ENCODE measurements at regions not wholly inside any gene's neighbourhood (a gene's known extent, or its start where the extent isn't known, plus 50 kb on each side); places are given as distances from the start of the nearest gene placed in this dataset.

DNA sequence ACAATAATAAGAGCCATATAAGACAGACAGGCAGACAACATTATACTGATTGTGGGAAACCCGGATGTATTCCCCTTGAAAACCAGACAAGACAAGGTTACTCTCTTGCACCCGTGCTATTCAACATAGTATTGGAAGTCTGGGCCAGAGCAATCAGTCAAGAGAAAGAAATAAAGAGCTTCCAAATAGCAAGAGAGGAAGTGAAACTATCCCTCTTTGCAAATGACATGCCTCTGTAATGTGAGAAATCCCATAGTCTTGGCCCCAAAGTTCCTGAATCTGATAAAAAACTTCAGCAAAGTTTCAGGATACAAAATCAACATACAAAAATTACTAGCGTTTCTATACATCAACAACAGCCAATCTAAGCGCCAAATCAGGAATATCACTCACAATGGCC is 102.1 kb downstream of the DCAF12L2 start:
- ATAC-seq = no peak
- no peaks in the 10 kb centered on the region for H3K4me1 ChIP-seq
- H3K27me3 ChIP-seq = no peaks in the 10 kb centered on the region
- 61 to 78% methylated on average over 4 of the region's 4 CpGs for WGBS, 2 donors (ENCODE audit: low coverage in 1 of 2)
- H3K27ac ChIP-seq = no peak overlapping the region
- H3K9me3 ChIP-seq = no peaks in the 10 kb centered on the region
- TF ChIP-seq CTCF (IDR thresholded peaks at IDR 0.05) (no peak), EP300 (IDR thresholded peaks at IDR 0.05) (no peak), POLR2AphosphoS5 (IDR thresholded peaks at IDR 0.05) (no peak), POLR2A (IDR thresholded peaks at IDR 0.05) (no peak)
- no peak overlapping the region for H3K4me3 ChIP-seq
- no peaks in the 10 kb centered on the region for H3K36me3 ChIP-seq

- no peaks in the 10 kb centered on the region for H3K27me3 ChIP-seq
- no peak overlapping the region for H3K27ac ChIP-seq
- no CpG with 5 or more reads among the region's 9 CpGs for WGBS, 2 donors (ENCODE audit: low coverage in 1 of 2)
- no peak for ATAC-seq
- H3K36me3 ChIP-seq = no peaks in the 10 kb centered on the region
- TF ChIP-seq POLR2A (IDR thresholded peaks at IDR 0.05) (no peak), EP300 (IDR thresholded peaks at IDR 0.05) (no peak), POLR2AphosphoS5 (IDR thresholded peaks at IDR 0.05) (no peak), CTCF (IDR thresholded peaks at IDR 0.05) (no peak)
- H3K4me1 ChIP-seq = no peaks in the 10 kb centered on the region
- H3K4me3 ChIP-seq = no peak overlapping the region
- H3K9me3 ChIP-seq = no peaks in the 10 kb centered on the region
These were observed 101.1 kb downstream of the DCAF12L2 start for GRCh38 chrX:126064901-126065541.

DNA sequence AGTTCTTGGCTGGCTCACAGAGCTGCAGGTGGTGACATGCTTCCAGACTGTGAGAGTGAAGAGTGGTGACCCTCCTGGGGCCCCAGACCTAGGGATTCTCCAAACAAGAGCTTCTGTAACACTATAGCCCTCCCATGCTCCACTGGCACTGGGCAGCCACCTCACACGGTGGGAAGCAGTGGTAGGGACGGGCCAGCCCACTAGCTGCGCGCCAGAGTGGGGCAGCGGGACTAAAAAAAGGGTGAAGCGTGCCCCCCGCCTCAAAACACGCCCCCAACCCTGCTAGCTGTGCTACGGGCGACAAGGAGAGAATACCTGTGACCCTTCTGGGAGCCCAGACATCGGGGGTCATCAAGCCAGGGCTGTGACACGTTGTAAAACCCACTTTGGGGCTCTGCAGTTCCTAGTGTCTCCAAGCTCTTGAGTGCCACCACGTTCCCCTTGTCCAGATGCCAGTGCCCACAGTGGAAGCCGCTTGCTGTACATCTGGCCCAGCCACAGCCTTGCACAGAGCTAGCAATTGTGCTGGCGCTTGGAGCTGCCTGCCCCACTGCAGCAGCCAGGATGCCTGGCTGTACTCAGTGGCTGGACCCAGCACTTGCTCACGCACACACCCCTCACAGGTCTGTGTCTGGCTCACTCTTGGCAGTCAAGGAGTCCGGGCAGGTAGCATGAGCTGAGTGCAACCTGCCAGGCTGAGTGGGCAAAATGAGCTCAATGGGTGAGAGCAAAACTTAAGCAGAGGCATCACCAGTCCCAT is 100.0 kb downstream of the DCAF12L2 start:
- WGBS, 2 donors (ENCODE audit: low coverage in 1 of 2) = no CpG with 5 or more reads among the region's 17 CpGs
- H3K9me3 ChIP-seq = no peaks in the 10 kb centered on the region

More for the DNA sequence above, 100.0 kb downstream of the DCAF12L2 start:
- no peak for ATAC-seq
- Histone ChIP-seq H3K27ac (no peak overlapping the region), H3K27me3 (no peaks in the 10 kb centered on the region), H3K4me1 (no peaks in the 10 kb centered on the region), H3K4me3 (no peak overlapping the region), H3K36me3 (no peaks in the 10 kb centered on the region)
- TF ChIP-seq CTCF (IDR thresholded peaks at IDR 0.05) = no peak
- no peak for TF ChIP-seq EP300 (IDR thresholded peaks at IDR 0.05)
- TF ChIP-seq POLR2AphosphoS5 (IDR thresholded peaks at IDR 0.05) = no peak
- no peak for TF ChIP-seq POLR2A (IDR thresholded peaks at IDR 0.05)

All from gastroesophageal sphincter (tissue), 4 donors.